ENCODE measurements at regions not wholly inside any gene's neighbourhood (a gene's known extent, or its start where the extent isn't known, plus 50 kb on each side); places are given as distances from the start of the nearest gene placed in this dataset.

- Histone ChIP-seq H3K4me3 (ENCODE audit: low read depth, low read length) (no peak overlapping the region), H3K9me3 (no peaks in the 10 kb centered on the region), H3K36me3 (ENCODE audit: control insufficient read depth, insufficient read depth, low read length) (no peaks in the 10 kb centered on the region), H3K4me1 (no peaks in the 10 kb centered on the region), H3K27me3 (replicated peaks; ENCODE audit: control insufficient read depth, insufficient read depth, low read length) (no peaks in the 10 kb centered on the region)
- no peak for DNase-seq
- H3K4me3 Mint-ChIP-seq (ENCODE audit: unreplicated experiment), result no peak overlapping the region
- TF ChIP-seq CTCF (IDR thresholded peaks at IDR 0.05; ENCODE audit: insufficient read depth in 1 of 2, low read depth in 1 of 2, low read length in 1 of 2, severe bottlenecking in 1 of 2, unreplicated experiment in 1 of 2), result no peak
- CTCF ChIA-PET, result no interaction called here
- H3K4me1 Mint-ChIP-seq (ENCODE audit: low read depth, unreplicated experiment), result no peaks in the 10 kb centered on the region
- intact Hi-C loops (cut with micrococcal nuclease; ENCODE audit: unreplicated experiment), result no loop called here
- POLR2A ChIA-PET, result no interaction called here
- BruUV-seq (replicated peaks), result no TSS peak
- peaks cover 7% of the 10 kb centered on the region for H3K9me3 Mint-ChIP-seq (ENCODE audit: unreplicated experiment)
- H3K36me3 Mint-ChIP-seq (ENCODE audit: insufficient read depth, unreplicated experiment), result no peaks in the 10 kb centered on the region
- no peak overlapping the region for H3K27ac Mint-ChIP-seq (ENCODE audit: unreplicated experiment)
- peaks cover 24% of the 10 kb centered on the region for H3K27me3 Mint-ChIP-seq (ENCODE audit: insufficient read depth, unreplicated experiment)
Observed at GRCh38 chr20:52610749-52611148, 361.4 kb upstream of the TSHZ2 start.

GRCh38 chr20:52601295-52601971 lies 370.7 kb upstream of the TSHZ2 start:
- no peak for DNase-seq
- Mint-ChIP-seq H3K4me3 (ENCODE audit: unreplicated experiment) (no peak overlapping the region), H3K36me3 (ENCODE audit: insufficient read depth, unreplicated experiment) (no peaks in the 10 kb centered on the region), H3K4me1 (ENCODE audit: low read depth, unreplicated experiment) (no peaks in the 10 kb centered on the region), H3K9me3 (ENCODE audit: unreplicated experiment) (no peaks in the 10 kb centered on the region), H3K27ac (ENCODE audit: unreplicated experiment) (no peak overlapping the region), H3K27me3 (ENCODE audit: insufficient read depth, unreplicated experiment) (peaks cover 7% of the 10 kb centered on the region)
- TF ChIP-seq CTCF (IDR thresholded peaks at IDR 0.05; ENCODE audit: insufficient read depth in 1 of 2, low read depth in 1 of 2, low read length in 1 of 2, severe bottlenecking in 1 of 2, unreplicated experiment in 1 of 2), result no peak
- H3K27me3 ChIP-seq (replicated peaks; ENCODE audit: control insufficient read depth, insufficient read depth, low read length), result no peaks in the 10 kb centered on the region
- no TSS peak for BruUV-seq (replicated peaks)
- H3K4me3 ChIP-seq (ENCODE audit: low read depth, low read length), result no peak overlapping the region
- H3K36me3 ChIP-seq (ENCODE audit: control insufficient read depth, insufficient read depth, low read length), result no peaks in the 10 kb centered on the region
- POLR2A ChIA-PET, result no interaction called here
- CTCF ChIA-PET, result no interaction called here
- no peaks in the 10 kb centered on the region for H3K4me1 ChIP-seq
- no peaks in the 10 kb centered on the region; the same call in 1 of the 2 replicates for H3K9me3 ChIP-seq
- intact Hi-C loops (cut with micrococcal nuclease; ENCODE audit: unreplicated experiment), result no loop called here

GRCh38 chr20:52596256-52596655 lies 375.9 kb upstream of the TSHZ2 start:
- no peaks in the 10 kb centered on the region for H3K36me3 ChIP-seq (ENCODE audit: control insufficient read depth, insufficient read depth, low read length)
- TF ChIP-seq CTCF (IDR thresholded peaks at IDR 0.05; ENCODE audit: insufficient read depth in 1 of 2, low read depth in 1 of 2, low read length in 1 of 2, severe bottlenecking in 1 of 2, unreplicated experiment in 1 of 2), result no peak
- no peak overlapping the region for H3K4me3 ChIP-seq (ENCODE audit: low read depth, low read length)
- Mint-ChIP-seq H3K9me3 (ENCODE audit: unreplicated experiment) (no peaks in the 10 kb centered on the region), H3K27me3 (ENCODE audit: insufficient read depth, unreplicated experiment) (peaks cover 8% of the 10 kb centered on the region), H3K4me1 (ENCODE audit: low read depth, unreplicated experiment) (no peaks in the 10 kb centered on the region), H3K36me3 (ENCODE audit: insufficient read depth, unreplicated experiment) (no peaks in the 10 kb centered on the region), H3K27ac (ENCODE audit: unreplicated experiment) (no peak overlapping the region), H3K4me3 (ENCODE audit: unreplicated experiment) (no peak overlapping the region)
- DNase-seq, result no peak
- no peaks in the 10 kb centered on the region for H3K4me1 ChIP-seq
- no TSS peak for BruUV-seq (replicated peaks)
- no peaks in the 10 kb centered on the region for H3K9me3 ChIP-seq
- POLR2A ChIA-PET, result no interaction called here
- H3K27me3 ChIP-seq (replicated peaks; ENCODE audit: control insufficient read depth, insufficient read depth, low read length), result no peaks in the 10 kb centered on the region
- CTCF ChIA-PET, result no interaction called here
- intact Hi-C loops (cut with micrococcal nuclease; ENCODE audit: unreplicated experiment), result no loop called here
